Rectal smooth muscle tissue (tissue), 1 donor: ENCODE measurements at regions not wholly inside any gene's neighbourhood (a gene's known extent, or its start where the extent isn't known, plus 50 kb on each side); places are given as distances from the start of the nearest gene placed in this dataset.

Experiments used
- H3K27ac ChIP-seq: one replicate; pipeline ENCODE4 v1.7.0; 2013; ENCODE audit warnings: low read depth, low read length, inconsistent platforms
- H3K27me3 ChIP-seq: one replicate; pipeline ENCODE4 v1.7.0; 2013; ENCODE audit warnings: low read length; ENCODE audit not compliant: control insufficient read depth, insufficient read depth
- H3K36me3 ChIP-seq: one replicate; pipeline ENCODE4 v1.7.0; 2013; ENCODE audit warnings: low read length; ENCODE audit not compliant: control insufficient read depth, insufficient read depth
- H3K4me1 ChIP-seq: one replicate; pipeline ENCODE4 v1.7.0; 2013; ENCODE audit warnings: low read length; ENCODE audit not compliant: control insufficient read depth, insufficient read depth
- H3K4me3 ChIP-seq: one replicate; pipeline ENCODE4 v1.7.0; 2013; ENCODE audit warnings: low read length
- H3K9ac ChIP-seq: one replicate; pipeline ENCODE4 v1.7.0; 2013; ENCODE audit warnings: low read length

- Histone ChIP-seq H3K4me1 (no peaks in the 10 kb centered on the region), H3K36me3 (no peaks in the 10 kb centered on the region), H3K27ac (no peak overlapping the region), H3K27me3 (no peaks in the 10 kb centered on the region), H3K4me3 (no peak overlapping the region), H3K9ac (no peak overlapping the region)
Measured at GRCh38 chr1:198873696-198874230, 234.9 kb downstream of the PTPRC start.

- H3K36me3 ChIP-seq = no peaks in the 10 kb centered on the region
- no peaks in the 10 kb centered on the region for H3K27me3 ChIP-seq
- H3K27ac ChIP-seq = no peak overlapping the region
- no peaks in the 10 kb centered on the region for H3K4me1 ChIP-seq
- H3K9ac ChIP-seq = no peak overlapping the region
- no peak overlapping the region for H3K4me3 ChIP-seq
Measured at GRCh38 chr1:198876371-198876871, 237.6 kb downstream of the PTPRC start.

GRCh38 chr1:198878566-198878965 is 239.7 kb downstream of the PTPRC start:
- H3K36me3 ChIP-seq = no peaks in the 10 kb centered on the region
- H3K27ac ChIP-seq = no peak overlapping the region
- no peaks in the 10 kb centered on the region for H3K27me3 ChIP-seq

DNA sequence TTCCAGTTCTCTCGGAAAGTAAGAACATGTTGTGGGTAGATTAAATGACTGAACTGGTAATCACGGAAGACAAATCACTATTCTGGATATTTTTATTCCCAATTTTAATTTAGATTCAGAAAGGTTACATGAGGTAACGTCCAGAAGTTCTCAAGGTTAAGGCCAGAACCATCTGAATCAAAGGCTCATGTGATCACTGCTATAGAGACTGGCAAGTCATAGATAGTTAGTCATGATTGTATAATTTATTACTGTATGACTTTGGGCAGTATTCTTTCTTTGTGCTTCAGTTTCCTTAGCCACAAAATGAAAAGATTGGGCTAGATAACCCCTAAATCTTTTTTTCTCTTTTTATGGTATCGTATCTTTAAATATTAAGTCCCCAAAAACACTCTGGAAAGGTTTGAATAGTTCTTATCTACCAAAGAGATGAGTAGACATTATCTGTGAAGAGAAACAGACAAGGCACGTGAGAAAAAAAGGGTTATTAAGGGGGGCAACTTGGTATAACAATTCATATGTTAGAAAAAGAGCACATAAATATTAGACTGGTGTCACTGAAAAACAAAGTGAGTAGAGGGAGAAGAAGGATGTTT is 241.0 kb downstream of the PTPRC start:
- Histone ChIP-seq H3K27ac (no peak overlapping the region), H3K4me1 (no peaks in the 10 kb centered on the region), H3K27me3 (no peaks in the 10 kb centered on the region), H3K4me3 (no peak overlapping the region), H3K36me3 (no peaks in the 10 kb centered on the region), H3K9ac (no peak overlapping the region)

More at GRCh38 chr1:198878566-198878965, 239.7 kb downstream of the PTPRC start:
- no peak overlapping the region for H3K9ac ChIP-seq
- no peaks in the 10 kb centered on the region for H3K4me1 ChIP-seq
- no peak overlapping the region for H3K4me3 ChIP-seq

- no peak overlapping the region for H3K27ac ChIP-seq
- H3K4me3 ChIP-seq = no peak overlapping the region
- no peaks in the 10 kb centered on the region for H3K4me1 ChIP-seq
- H3K9ac ChIP-seq = no peak overlapping the region
- H3K36me3 ChIP-seq = no peaks in the 10 kb centered on the region
- no peaks in the 10 kb centered on the region for H3K27me3 ChIP-seq
Measured at GRCh38 chr1:198880397-198880796, 241.6 kb downstream of the PTPRC start.

DNA sequence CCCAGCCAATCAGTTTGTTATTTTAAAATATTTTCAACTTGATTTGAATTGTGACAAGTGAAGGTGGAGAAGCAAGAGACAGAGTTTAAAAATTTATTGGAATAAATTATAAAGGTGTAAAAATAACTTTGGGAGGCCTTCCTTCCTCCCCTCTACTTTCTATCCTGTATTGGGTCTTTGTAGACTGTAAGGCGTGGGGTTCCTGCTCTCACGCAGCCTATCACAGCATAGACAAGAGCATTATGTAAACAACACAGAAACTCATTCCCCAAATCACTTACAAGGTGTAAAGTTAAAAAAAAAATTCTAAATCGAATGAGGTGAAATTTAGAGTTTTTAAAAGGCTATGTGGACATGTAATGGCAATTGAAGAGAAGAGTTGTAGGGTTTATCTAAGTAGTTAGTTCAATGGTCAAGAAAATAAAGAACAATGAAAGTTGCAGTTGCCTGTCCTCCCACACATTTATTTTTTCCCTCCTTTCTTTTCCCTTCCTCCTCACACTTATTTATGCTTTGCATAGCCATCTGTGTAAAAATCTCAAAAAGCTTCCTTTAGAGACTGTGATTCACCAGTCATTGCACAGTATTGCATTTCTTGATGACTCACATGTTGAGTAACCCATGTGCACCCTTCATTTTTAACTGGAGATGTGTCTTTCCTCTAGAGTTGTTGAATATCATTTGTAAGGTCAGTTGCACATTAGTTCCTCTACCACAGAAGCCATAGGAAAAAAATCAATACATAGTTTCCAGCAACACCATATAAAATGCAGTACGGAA is 242.2 kb downstream of the PTPRC start:
- Histone ChIP-seq H3K4me1 (no peaks in the 10 kb centered on the region), H3K27me3 (no peaks in the 10 kb centered on the region), H3K27ac (no peak overlapping the region), H3K4me3 (no peak overlapping the region), H3K36me3 (no peaks in the 10 kb centered on the region), H3K9ac (no peak overlapping the region)

GRCh38 chr1:198883184-198883583 is 244.3 kb downstream of the PTPRC start:
- no peak overlapping the region for H3K4me3 ChIP-seq
- no peaks in the 10 kb centered on the region for H3K4me1 ChIP-seq
- H3K27ac ChIP-seq = no peak overlapping the region
- no peak overlapping the region for H3K9ac ChIP-seq
- H3K36me3 ChIP-seq = no peaks in the 10 kb centered on the region
- H3K27me3 ChIP-seq = no peaks in the 10 kb centered on the region

- Histone ChIP-seq H3K4me1 (no peaks in the 10 kb centered on the region), H3K4me3 (no peak overlapping the region), H3K27ac (no peak overlapping the region), H3K27me3 (no peaks in the 10 kb centered on the region), H3K9ac (no peak overlapping the region), H3K36me3 (no peaks in the 10 kb centered on the region)
Measured at GRCh38 chr1:198887866-198888265, 249.0 kb downstream of the PTPRC start.

- no peaks in the 10 kb centered on the region for H3K4me1 ChIP-seq
- H3K9ac ChIP-seq = no peak overlapping the region
- no peaks in the 10 kb centered on the region for H3K36me3 ChIP-seq
- H3K4me3 ChIP-seq = no peak overlapping the region
- no peaks in the 10 kb centered on the region for H3K27me3 ChIP-seq
- H3K27ac ChIP-seq = no peak overlapping the region
Measured at GRCh38 chr1:198888379-198888943, 249.6 kb downstream of the PTPRC start.

DNA sequence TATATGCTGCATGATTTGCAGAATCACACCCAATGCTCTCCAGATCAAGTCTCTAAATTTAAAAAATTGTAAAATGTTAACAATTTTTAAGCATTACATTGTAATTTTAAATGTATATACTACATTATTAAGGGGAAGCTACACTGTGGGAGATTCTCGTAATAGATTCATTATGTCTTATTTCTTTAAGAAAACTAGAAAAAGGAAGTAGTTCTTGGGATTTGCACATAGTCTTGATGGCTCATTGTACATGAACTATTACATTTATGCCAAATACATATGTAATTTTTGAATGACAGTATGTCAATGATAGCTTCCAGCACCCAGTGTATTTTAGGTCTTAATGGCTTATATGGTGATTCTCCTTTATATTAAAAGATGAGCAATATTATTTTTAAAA is 250.3 kb downstream of the PTPRC start:
- Histone ChIP-seq H3K4me3 (no peak overlapping the region), H3K9ac (no peak overlapping the region), H3K4me1 (no peaks in the 10 kb centered on the region), H3K27me3 (no peaks in the 10 kb centered on the region), H3K36me3 (no peaks in the 10 kb centered on the region), H3K27ac (no peak overlapping the region)

- no peak overlapping the region for H3K4me3 ChIP-seq
- H3K27me3 ChIP-seq = no peaks in the 10 kb centered on the region
- H3K27ac ChIP-seq = no peak overlapping the region
- H3K36me3 ChIP-seq = no peaks in the 10 kb centered on the region
- H3K9ac ChIP-seq = no peak overlapping the region
- no peaks in the 10 kb centered on the region for H3K4me1 ChIP-seq
Measured at GRCh38 chr1:198889749-198890148, 250.9 kb downstream of the PTPRC start.

DNA sequence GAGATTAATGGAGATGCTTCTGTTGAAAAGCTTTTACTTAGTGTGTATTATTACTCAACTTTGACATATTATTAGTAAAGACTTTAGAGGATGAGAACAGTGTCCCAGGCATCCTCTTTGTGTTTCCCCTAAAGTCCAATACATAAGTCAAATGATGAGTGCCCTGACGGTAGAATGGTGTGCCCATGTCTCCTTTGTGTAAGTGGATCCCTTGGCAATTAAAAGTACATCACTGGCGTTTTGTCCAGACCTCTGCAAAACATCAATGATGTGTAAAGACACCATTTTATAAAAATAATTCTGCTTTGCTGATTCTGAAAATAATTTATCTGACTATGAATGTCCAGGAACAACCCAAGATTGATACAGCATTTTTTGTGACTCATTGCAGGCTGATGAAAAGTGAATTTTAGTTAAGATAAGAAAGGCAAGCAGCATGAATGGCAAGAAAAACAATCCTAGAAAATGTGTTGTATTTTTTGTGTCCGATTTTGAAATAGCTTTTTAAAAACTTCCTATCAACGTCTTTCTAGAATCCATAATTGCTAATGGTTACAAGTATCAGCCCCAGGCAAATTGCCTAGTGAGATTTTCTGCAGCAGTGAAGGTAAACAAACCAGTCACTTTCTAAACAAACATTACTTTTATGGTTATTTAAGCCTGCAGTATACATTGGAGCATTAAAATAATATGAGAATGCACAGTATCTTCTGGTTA is 251.5 kb downstream of the PTPRC start:
- no peaks in the 10 kb centered on the region for H3K4me1 ChIP-seq
- no peak overlapping the region for H3K9ac ChIP-seq
- no peak overlapping the region for H3K4me3 ChIP-seq
- H3K36me3 ChIP-seq = no peaks in the 10 kb centered on the region
- H3K27me3 ChIP-seq = no peaks in the 10 kb centered on the region
- H3K27ac ChIP-seq = no peak overlapping the region
